Skeletal muscle tissue (tissue), 3 donors: ENCODE measurements at regions not wholly inside any gene's neighbourhood (a gene's known extent, or its start where the extent isn't known, plus 50 kb on each side); places are given as distances from the start of the nearest gene placed in this dataset.

Experiments
- H3K27ac ChIP-seq: one replicate; pipeline ENCODE4 v1.7.0; 2013; ENCODE audit warnings: mild to moderate bottlenecking, low read depth, low read length, inconsistent platforms
- H3K27me3 ChIP-seq, 3 donors: one replicate each; pipeline ENCODE4 v1.7.0; 2013; ENCODE audit warnings: low read length in 3 of 3; ENCODE audit not compliant: control insufficient read depth in 3 of 3, insufficient read depth in 3 of 3
- H3K36me3 ChIP-seq, 3 donors: one replicate each; pipeline ENCODE4 v1.7.0; 2013; ENCODE audit warnings: low read length in 3 of 3; ENCODE audit not compliant: control insufficient read depth in 3 of 3, insufficient read depth in 3 of 3
- H3K4me1 ChIP-seq, 3 donors: one replicate each; pipeline ENCODE4 v1.7.0; 2013; ENCODE audit warnings: low read length in 3 of 3, mild to moderate bottlenecking in 3 of 3; ENCODE audit not compliant: control insufficient read depth in 3 of 3, insufficient read depth in 3 of 3
- H3K4me3 ChIP-seq, 3 donors: one replicate each; pipeline ENCODE4 v1.7.0; 2013; ENCODE audit warnings: low read length in 3 of 3
- H3K9ac ChIP-seq, 3 donors: one replicate each; pipeline ENCODE4 v1.7.0; 2013; ENCODE audit warnings: low read length in 3 of 3, mild to moderate bottlenecking in 3 of 3, moderate library complexity in 2 of 3, low read depth in 1 of 3
- H3K9me3 ChIP-seq, 3 donors: one replicate each; pipeline ENCODE4 v1.7.0; 2013; ENCODE audit warnings: low read length in 3 of 3; ENCODE audit not compliant: control insufficient read depth in 3 of 3
- donor health status: Osteomylitis.

- H3K9me3 ChIP-seq, result peaks cover 0 to 2% (median 0%) of the 10 kb centered on the region in 3 donors
- H3K27ac ChIP-seq, result no peak overlapping the region
- no peak overlapping the region for H3K9ac ChIP-seq
- no peak overlapping the region for H3K4me3 ChIP-seq
- peaks cover 0 to 3% (median 0%) of the 10 kb centered on the region in 3 donors for H3K4me1 ChIP-seq
- H3K36me3 ChIP-seq, result no peaks in the 10 kb centered on the region
- H3K27me3 ChIP-seq, result peaks cover 9 to 15% (median 12%) of the 10 kb centered on the region in 3 donors
Observed at GRCh38 chr1:217921126-217921904, 290.2 kb downstream of the SPATA17 start.

DNA sequence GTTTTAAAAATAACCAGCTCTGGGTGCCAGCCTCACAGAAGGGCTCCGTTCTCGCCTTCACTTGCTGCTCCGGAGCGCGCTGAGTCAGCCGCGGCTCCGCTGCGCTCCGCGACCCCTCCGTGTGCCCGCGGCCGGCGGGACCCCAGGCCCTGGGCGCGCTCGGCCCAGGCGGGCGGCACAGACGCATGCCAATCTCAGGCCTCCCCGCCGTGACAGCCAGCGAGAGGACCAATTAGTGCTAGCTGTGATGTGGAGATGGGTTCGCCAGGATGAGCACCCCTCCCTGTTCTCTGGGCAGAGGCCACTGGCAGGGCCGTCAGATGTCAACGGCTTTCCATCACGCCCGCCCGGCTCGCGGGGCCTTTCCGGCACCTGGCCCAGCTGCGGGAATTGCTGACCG is 293.8 kb downstream of the SPATA17 start:
- Histone ChIP-seq H3K27me3 (peaks cover 9 to 15% (median 9%) of the 10 kb centered on the region in 3 donors), H3K36me3 (no peaks in the 10 kb centered on the region), H3K9ac (no peak overlapping the region), H3K4me1 (peaks cover 0 to 3% (median 0%) of the 10 kb centered on the region in 3 donors), H3K9me3 (peaks cover 0 to 2% (median 0%) of the 10 kb centered on the region in 3 donors), H3K27ac (no peak overlapping the region), H3K4me3 (no peak overlapping the region)

DNA sequence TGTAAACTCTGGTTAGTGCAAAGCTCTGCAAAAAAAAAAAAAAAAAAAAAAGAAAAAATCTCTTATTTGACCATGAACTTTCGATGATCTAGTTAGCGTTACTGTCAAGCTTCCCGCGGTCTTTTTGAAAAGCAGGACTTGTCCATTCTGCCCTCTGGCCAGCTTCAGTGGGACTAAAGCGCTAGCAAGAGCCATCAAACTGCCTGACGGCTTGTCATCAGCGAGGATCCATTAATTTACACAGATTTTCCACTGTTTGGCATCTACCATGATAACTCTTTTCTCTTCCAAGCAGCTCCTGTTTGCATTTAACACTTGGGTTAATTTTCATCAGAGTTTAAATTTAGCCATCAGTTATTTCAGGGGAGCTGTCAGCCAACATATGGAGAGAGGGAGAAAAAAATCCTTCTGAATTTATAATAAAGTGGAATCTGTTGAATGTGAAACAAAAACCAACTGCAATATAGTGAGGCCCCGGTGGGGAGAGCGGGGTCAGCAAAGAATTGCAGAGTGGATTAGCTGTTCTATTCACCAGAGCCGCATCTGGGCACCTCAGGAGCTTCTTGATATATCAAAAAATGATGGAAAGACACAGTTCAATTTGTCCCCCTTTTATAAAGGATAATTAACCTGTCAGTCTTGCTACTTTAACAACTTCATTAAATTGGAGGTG is 298.2 kb downstream of the SPATA17 start:
- Histone ChIP-seq H3K27ac (no peak overlapping the region), H3K36me3 (no peaks in the 10 kb centered on the region), H3K9ac (no peak overlapping the region), H3K4me1 (no peaks in the 10 kb centered on the region), H3K9me3 (no peaks in the 10 kb centered on the region), H3K4me3 (no peak overlapping the region), H3K27me3 (peaks cover 3 to 6% (median 4%) of the 10 kb centered on the region in 3 donors)

DNA sequence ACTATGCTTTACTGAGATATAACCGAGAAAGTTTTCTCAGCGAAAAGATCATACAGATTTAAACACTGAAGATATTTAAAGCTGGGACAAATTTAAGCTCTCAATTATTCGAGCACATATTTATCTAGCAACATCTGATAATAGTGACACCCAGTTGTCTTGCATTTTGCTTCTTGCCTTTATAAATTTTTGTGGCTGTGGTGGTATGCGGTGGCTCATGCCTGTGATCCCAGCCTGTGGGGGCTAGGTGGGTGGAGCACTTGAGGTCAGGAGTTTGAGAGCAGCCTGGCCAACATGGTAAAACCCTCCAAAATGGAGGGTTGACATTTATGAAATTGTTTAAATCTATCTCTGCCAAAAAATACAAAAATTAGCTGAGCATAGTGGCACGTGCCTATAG is 312.2 kb downstream of the SPATA17 start:
- H3K27me3 ChIP-seq, result peaks cover 0 to 2% (median 0%) of the 10 kb centered on the region in 3 donors
- no peaks in the 10 kb centered on the region for H3K9me3 ChIP-seq
- no peaks in the 10 kb centered on the region for H3K36me3 ChIP-seq
- H3K4me1 ChIP-seq, result no peaks in the 10 kb centered on the region
- no peak overlapping the region for H3K9ac ChIP-seq
- H3K27ac ChIP-seq, result no peak overlapping the region
- no peak overlapping the region for H3K4me3 ChIP-seq

DNA sequence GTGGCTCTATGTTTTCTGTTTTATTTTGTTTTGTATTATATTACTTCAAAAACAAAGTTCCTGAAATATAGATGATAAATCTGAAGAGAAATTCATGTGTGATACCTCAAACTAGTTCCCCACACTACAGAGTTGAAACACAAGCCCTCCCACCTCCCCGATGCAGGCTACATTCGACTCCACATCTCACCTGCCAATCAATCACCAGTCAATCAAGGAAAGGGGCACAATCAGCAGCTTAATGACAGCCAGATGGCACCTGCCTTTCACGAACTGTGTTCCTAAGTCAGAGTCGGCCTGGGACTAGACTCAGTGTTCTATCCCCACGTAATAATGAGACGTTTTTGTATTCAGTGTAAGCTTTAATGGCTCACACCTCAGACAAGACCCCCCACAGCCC is 313.4 kb downstream of the SPATA17 start:
- Histone ChIP-seq H3K4me3 (no peak overlapping the region), H3K27ac (no peak overlapping the region), H3K27me3 (peaks cover 0 to 2% (median 0%) of the 10 kb centered on the region in 3 donors), H3K36me3 (no peaks in the 10 kb centered on the region), H3K9me3 (no peaks in the 10 kb centered on the region), H3K9ac (no peak overlapping the region), H3K4me1 (no peaks in the 10 kb centered on the region)

DNA sequence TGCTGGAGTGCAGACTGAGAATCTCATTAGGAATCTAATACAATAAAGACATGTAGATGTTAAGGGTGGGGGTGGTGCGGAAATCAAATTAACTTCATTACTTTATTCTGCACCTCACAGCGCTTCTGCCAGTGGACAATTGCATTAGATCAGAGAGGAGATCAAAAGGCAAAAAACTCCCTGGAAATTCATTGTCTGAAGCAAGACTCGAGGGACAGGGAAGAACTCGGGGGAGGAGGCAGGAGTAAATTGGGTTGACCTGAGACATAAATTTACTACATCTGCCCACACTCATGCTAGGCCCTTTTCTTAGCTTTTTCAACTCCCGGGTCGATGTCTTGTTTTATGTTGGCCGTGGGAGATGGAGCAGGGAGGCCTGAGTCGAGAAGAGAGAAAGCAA is 315.4 kb downstream of the SPATA17 start:
- Histone ChIP-seq H3K27me3 (peaks cover 0 to 2% (median 0%) of the 10 kb centered on the region in 3 donors), H3K36me3 (no peaks in the 10 kb centered on the region), H3K27ac (no peak overlapping the region), H3K9me3 (no peaks in the 10 kb centered on the region), H3K4me3 (no peak overlapping the region), H3K9ac (no peak overlapping the region), H3K4me1 (no peaks in the 10 kb centered on the region)

DNA sequence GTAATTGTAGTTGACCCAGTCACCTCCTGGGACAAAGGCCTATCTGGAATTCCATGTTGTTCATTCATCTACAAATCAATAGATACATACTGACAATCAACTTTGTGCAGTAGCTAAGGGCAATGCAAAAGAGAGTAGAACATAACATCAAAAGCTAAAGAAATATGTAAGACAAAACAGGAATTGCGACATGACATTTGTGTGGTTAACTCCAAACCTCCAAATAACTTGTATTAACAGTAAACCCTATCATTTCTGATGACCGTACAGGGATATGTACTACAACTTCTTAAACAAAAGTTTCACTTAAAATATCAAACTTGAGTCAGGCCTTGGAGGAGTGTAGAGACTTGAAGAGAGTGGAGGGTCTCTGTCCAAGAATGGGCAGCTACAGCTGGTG is 317.6 kb downstream of the SPATA17 start:
- Histone ChIP-seq H3K36me3 (no peaks in the 10 kb centered on the region), H3K9me3 (no peaks in the 10 kb centered on the region), H3K27me3 (no peaks in the 10 kb centered on the region), H3K27ac (no peak overlapping the region), H3K4me1 (no peaks in the 10 kb centered on the region), H3K4me3 (no peak overlapping the region), H3K9ac (no peak overlapping the region)

DNA sequence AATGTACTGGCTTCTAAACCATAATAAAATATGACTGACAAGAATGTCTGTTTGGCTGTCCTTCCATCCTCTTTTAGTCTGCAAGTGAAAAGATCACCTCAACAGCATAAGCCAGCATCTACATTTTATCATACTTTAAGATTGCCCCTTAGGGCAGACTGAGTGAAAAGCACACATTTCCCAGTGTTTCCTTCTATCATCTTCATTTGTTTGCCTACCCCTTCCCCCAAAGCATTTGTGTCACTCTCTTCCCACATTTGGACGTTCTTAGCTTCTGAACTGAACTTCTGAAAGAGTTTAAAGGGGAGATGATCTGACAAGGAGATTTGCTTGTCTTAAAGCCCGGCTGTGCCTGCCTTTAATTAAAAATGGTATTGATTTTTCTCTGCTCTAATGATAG is 322.2 kb downstream of the SPATA17 start:
- H3K36me3 ChIP-seq, result no peaks in the 10 kb centered on the region
- no peaks in the 10 kb centered on the region for H3K9me3 ChIP-seq
- H3K4me1 ChIP-seq, result no peaks in the 10 kb centered on the region
- H3K27me3 ChIP-seq, result no peaks in the 10 kb centered on the region
- no peak overlapping the region for H3K9ac ChIP-seq
- no peak overlapping the region for H3K4me3 ChIP-seq
- H3K27ac ChIP-seq, result no peak overlapping the region

- Histone ChIP-seq H3K4me3 (no peak overlapping the region), H3K4me1 (no peaks in the 10 kb centered on the region), H3K27me3 (no peaks in the 10 kb centered on the region), H3K36me3 (no peaks in the 10 kb centered on the region), H3K9me3 (no peaks in the 10 kb centered on the region), H3K27ac (no peak overlapping the region), H3K9ac (no peak overlapping the region)
Observed at GRCh38 chr1:217953922-217954321, 322.8 kb downstream of the SPATA17 start.

DNA sequence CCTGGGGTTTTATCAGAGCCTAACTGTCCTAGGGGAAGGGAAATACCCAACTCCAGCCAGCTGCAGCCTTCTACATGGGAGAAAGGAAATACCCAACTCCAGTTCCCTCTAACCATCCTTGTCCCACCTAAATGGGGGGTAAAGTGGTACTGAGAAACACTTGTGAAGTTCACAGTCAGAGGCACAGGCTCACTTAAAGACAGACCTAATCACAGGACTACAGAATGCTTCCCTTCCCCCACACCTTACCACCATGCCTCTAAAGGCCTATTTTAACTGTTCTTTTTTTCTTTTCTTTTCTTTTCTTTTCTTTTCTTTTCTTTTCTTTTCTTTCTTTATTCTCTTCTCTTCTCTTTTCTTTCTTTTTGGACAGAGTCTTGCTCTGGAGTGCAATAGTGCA is 324.6 kb downstream of the SPATA17 start:
- Histone ChIP-seq H3K4me1 (no peaks in the 10 kb centered on the region), H3K9me3 (no peaks in the 10 kb centered on the region), H3K27me3 (no peaks in the 10 kb centered on the region), H3K4me3 (no peak overlapping the region), H3K27ac (no peak overlapping the region), H3K9ac (no peak overlapping the region), H3K36me3 (no peaks in the 10 kb centered on the region)
